Glomerular visceral epithelial cell (primary cell): ENCODE measurements at regions not wholly inside any gene's neighbourhood (a gene's known extent, or its start where the extent isn't known, plus 50 kb on each side); places are given as distances from the start of the nearest gene placed in this dataset.
"Not testable (repeated sequence)": the region's sequence is repeated elsewhere in the genome, so short reads cannot be mapped to it uniquely, and the experiment has no call there.

Experiments
- DNase-seq: peaks from one replicate; pipeline ENCODE4 v3.0.0-alpha.2; 2016; ENCODE audit errors: extremely low spot score

DNA sequence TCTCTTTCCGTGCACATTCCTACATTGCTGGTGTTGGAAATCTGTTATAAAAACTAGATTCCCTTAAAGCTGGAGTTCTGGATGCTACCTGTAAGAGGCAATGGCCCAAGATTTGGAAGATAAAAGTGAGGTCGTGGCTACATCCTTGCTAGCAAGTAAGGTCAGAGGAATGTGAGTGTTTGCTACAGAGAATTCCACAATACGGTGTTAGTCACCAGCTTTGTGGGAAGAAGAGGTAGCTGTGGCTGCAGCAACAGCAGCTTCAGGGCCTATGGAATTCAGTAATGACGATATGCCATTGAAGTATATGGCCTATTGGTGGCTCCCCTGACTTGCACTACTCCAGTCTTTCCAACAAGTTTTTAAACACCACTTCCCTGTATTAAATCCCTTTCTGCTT is 227.7 kb upstream of the TMEM260 start:
- DNase-seq = peak; percentile 73

DNA sequence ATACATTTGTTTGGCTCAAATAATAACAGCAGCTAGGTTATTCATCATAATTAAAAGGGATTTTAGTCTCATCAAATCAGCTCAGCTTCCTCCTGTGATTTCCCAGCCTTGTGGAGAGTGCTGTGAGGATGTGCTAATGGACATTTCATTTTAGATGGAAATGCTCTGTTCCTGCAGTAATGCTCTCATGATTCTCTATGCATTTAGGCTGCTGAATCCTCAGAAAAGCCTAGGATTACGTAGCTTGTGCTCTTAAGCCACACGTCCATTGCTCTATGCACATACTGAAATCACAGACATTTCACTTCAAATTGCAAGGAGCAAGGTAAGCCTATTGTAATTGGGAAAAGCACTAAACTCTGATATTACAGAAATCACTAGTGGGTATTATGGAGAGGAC is 226.6 kb upstream of the TMEM260 start:
- DNase-seq = no peak

DNA sequence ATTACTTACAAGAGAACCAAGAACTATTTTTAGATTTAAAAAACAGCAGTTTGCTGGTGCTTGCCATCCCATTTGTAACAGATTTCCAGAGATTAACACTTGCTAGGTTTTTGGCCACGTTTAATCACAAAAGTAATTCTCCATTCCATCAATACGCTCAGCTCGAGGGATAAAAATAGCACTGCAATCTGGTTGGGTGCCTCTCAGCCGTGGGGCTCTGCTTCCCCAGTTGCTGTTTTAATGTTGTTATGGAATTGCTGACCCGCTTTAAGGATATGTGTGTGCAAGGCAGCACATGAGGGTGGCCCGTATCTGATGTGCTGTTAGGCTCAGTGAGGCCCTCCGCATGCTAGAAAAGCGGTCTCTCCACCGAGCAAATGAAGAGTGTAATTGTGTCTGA is 222.2 kb upstream of the TMEM260 start:
- no peak for DNase-seq

DNA sequence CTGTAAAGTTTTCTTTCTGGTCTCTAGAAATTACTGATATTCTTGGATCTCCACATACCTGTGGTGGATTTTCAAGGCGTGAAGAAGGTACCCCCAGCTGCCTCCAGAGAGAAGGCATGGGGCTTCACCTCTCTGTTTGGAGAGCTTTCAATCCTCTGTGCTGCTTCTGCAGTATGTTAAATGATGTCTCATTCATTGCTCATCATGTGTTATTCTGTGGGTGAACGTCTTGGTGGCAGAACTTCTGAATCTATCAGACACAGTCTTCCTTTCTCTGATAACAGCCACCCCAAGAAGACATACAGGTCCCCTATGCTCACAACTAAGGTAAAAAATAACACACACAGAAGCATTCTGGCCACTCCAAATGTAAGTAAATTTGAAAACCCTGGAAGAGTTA is 221.3 kb upstream of the TMEM260 start:
- no peak for DNase-seq

DNA sequence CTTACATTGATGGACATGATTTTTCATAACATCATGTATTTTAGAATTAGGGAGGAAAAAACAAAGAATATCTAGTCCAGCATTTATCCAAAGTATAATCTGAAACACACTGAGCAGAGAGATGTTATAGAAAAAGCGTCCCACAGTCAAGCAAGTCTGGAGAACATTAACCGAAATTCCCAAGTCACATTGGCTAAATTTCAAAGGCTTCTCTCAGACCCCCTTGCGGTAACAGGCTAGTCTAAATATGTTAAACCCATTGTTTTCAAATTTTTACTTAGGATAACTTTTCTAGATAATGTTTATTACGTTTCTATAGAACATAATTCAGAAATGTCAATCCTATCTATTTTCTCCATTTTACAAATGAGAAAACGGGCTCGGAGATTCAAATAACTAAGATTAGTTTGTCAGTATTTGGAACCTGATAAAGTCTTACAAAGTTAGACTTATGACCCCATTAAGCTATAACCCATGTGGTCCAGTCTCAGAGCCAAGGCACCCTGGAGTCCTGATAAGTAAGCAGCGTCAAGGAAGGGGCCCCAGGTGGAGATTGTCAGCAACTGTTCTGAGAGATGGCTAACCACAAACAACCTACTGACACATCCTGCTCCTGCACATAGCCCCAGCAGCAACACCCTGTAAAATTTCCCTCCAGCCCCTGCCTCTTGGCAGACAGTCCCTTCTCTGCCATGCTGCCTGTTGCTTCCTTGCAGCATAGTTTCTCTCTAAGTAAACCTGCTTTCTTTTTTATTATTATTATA is 220.6 kb upstream of the TMEM260 start:
- no peak for DNase-seq

DNA sequence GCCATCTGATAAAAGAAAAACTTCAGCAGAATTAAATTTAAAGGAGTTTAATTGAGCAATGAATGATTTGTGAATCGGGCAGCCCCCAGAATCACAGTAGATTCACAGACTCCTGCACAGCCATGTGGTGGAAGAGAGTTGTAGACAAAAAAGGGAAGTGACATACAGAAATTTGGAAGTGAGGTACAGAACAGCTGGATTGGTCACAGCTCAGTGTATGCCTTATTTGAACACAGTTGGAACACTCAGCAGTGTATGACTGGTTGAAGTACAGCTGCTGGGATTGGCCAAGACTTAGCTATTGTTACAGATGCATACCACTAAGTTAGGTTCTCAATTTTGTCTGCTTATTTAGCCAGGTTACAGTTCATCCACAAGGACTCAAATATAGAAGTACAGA is 213.9 kb upstream of the TMEM260 start:
- not testable (repeated sequence) for DNase-seq

DNA sequence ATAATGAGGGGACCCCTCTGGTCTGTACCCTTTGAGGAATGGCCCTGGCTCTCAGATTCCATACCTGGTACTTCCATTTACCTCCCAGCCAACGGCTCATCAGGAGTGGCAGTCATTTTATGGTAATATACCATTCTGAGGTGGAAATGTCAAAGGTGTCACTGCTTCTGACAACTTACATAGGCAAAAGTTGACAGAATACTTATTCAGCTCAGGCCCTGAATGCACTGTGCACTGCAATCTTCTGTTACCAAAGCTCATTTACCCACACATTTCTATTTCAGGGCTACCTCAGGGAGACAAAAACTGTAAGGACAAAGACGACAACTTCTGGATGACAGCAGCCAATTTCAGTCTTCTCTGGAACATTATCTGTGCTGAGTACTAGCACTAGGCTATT is 212.2 kb upstream of the TMEM260 start:
- DNase-seq = no peak

DNA sequence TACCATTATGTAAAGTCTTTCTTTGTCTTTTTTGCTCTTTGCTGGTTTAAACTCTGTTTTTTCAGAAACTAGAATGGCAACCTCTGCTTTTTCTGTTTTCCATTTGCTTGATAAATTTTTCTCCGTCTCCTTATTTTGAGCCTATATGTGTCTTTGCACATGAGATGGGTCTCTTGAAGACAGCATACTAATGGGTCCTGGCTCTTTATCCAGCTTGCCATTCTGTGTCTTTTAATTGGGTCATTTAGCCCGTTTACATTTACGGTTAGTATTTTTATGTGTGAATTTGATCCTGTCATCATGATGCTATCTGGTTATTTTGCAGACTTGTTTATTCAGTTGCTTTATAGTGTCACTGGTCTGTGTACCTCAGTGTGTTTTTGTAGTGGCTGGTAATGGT is 207.9 kb upstream of the TMEM260 start:
- DNase-seq = no peak

DNA sequence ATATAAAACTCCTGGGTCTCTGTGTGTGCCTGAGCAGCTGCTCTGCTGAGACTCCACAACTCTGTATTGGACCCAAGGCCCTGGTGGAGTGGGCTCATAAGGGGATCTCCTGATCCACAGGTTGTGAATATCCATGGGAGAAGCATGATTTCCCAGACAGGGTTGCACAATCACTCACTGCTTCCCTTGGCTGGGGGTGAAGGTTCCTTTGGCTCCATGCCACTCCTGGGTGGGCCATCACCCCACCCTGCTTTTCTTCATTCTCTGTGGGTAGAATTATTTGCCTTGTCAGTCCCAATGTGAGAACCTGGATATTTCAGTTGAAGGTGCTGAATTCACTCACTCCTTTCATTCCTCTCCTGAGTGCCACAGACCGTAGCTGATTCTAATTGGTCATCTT is 205.2 kb upstream of the TMEM260 start:
- no peak for DNase-seq

DNA sequence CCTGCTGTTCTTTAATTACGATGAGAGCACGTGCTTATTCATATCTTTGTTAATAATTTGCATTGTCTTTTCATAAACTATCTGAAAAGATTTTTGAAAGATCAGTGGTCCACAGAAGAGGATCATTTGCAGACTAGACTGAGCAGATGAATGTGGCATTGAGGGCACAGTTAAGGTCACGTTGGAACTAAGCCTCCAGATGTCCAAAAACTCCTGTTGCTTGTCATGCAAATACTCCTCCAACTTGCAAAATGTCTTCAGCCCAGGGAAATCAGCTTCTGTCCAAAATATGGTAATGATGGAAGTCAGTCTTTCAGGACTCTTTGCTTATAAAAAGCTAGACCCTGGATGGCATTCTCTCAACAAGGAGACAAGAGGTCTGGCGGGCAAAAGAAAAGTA is 201.6 kb upstream of the TMEM260 start:
- no peak for DNase-seq

DNA sequence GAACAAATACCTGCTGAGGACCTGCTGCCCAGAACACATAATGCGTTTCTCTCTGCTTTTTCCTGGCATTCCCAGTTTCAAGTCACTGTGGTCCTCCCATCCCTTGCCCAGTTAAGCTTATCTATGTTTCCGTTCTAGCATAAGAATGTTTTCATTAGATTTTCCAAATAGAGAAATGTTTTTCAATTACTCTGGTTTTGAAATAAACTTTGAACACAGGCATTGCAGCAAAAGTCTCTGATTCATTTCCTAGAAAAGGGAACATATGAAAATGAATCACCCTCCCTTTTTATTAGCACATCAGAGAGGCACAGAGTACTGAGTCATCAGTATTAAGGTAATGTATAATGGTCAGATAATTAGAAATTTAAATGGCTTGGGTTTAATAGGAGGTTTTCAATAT is 201.1 kb upstream of the TMEM260 start:
- no peak for DNase-seq

DNA sequence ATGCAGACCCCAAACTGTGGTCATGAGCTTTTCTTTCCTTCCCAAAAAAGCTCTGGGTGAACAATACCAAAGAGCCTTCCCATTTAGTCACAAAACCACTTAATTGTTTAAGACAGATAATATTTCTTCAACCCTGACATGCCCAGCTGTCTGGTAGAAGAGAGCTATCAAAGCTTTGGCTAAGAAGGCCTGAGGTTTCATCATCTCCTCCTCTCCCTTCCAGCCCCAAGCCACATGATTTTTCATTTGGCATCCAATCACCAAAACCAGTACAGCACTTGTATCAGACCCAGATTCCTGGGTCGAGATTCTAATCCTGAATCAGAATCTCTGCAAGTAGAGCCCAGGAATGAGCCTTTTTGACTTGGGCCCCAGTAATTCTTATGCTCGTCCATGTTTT is 199.6 kb upstream of the TMEM260 start:
- no peak for DNase-seq

DNA sequence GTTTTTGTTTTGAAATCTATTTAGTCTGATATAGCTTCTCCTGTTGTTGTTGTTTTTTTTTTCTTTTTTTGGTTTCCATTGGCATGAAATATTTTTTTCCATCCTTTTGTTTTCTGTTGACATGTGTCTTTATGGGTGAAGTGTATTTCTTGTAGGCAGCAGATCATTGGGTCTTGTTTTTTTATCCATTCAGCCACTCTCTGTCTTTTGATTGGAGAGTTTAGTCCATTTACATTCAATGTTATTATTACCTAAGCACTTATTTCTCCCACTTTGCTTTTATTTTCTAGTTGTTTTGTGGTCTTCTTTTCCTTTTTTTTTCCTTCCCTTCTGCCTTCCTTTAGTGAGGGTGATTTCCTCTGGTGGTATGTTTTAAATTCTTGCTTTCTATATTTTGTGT is 193.6 kb upstream of the TMEM260 start:
- no peak for DNase-seq

DNA sequence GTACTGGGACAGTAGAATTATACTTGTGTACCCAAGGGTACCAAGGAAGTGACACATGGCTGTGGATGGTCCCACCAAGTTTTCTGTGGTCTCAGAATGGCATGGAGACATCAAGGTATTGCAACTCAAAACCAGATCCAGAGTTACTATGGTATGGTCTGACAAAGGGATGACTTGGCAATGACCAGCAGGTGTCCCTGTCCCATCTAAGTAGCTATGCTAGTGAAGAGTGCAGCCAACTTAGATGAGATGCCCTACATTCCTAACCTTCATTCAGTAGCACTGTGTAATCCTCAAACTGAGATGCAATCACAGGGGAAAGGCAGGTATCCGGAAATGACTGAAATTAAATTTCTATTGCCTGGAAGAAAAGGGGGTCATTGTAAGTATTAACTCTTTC is 188.7 kb upstream of the TMEM260 start:
- DNase-seq = no peak

DNA sequence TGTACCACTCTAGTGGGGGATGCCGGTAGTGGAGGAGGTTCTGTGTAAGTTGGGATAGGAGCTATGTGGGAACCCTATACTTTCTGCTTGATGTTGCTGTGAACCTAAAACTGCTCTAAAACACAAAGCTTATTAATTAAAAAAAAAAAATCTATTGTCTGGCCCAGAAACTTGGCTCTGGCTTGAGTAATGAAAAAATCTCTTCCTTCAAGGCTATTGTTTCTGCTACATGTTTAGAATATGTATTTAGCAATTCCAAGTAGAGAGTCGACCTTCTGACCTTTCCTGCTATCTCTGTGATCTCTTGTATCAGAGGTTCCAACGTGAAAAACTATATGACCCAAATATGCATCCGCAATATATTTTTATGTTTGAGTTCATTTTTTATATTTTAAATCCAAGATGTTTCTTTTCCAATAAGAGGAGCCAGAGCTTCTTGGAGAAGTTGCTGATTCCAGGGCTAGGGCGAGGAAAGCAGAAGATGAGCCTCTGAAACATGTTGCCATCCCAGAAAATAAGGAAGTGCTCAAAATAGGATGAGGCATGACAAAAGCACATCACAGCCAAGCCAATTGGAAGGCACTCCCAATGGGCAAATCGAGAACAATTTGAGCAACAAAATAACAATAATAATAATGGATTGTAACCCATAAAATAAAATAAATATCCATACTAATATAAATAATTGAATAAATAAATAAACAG is 184.6 kb upstream of the TMEM260 start:
- no peak for DNase-seq

DNA sequence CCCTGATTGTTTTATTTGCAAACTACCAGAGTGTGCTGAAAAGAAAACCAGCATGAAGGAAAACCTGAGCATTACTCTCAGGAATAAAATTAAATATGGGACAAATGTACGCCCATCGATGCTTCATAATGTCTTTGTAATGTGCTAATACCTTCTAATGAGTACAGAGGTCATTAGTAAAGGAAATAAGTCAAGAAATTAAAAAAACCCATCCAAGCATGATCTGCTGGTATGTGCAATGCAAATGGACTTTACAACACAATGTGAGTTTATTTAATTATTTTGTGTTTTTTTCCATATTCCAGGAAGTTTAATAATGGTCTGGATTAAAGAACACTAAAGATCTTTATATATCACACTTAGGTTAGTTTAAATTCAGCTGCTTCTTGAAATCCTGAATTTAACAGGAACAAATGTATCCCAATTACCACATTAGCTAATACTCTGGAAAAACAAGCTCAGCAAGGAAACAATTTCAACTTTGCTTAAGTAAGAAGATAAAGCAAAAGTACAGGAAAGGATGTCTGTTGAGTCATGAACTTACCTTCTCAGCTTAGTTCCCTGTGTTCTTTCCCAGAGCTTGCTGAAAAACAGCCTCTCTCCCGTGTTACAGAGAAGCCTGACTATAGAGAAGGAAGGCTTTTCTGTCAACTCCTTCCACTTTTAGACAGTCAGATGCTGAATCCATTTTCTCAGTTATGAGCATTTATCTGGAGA is 179.3 kb upstream of the TMEM260 start:
- DNase-seq = no peak

DNA sequence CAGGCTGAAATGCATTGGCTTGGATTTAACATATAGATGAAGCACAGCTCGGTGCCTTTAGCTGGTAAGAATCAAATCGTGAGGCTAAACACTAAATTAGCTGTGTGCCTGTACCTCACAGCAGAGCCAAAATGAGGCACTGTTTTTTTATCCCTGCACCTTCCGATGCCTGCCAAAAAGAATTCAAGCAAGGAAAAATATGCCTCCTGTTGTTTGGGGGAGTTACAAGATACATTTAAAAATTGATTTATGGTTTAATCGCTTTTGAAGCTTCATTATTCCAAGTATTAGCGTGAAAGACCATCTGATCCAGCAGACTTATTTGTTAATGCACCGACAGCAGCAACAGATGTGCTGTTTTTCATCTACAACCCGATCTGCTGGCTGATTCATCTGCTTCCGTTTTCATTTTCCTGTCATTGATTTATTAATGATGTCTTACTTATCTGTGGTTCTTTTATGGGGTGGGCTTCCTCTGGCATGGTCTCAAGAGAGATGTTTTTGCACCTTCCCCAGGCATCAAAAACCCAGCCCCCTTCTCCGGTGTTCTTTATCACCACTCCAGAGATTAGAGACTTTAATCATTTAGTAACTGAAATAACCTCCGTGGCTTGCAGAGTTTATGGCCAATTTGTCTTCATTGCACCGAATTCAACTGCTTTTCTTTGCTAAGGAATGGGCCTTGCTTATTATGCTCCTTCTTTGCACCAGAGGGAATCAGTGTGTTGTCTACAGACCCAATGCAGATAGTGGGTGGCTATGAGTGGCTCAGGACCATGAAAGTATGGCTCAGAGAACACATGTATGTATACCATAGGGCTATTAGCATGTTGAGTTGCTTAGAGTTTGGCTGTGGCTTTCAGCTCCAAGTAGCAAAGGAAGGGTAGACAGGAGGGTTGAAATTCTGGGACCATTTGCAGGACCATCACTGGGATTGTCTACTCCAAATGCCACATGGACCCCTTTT is 166.8 kb upstream of the TMEM260 start:
- no peak for DNase-seq

DNA sequence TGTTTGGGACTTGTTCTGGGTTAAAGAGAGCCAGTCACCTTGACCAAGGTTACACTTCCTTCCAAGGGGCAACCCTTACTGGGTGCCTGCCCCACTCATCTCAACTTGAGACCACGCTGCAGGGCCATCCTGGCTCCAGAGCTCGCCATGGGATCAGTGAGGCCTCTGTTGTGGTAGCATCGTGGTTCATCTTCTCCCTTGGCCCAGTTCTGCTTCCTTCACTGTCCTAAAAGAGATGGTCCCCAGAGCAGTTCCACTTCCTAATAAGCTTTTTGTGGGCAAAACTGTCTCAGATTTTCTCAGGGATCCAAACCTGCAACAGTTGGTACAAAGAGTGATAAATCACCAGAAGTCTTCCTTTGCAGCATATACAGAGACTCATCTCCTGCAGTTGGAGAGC is 165.9 kb upstream of the TMEM260 start:
- DNase-seq = no peak

DNA sequence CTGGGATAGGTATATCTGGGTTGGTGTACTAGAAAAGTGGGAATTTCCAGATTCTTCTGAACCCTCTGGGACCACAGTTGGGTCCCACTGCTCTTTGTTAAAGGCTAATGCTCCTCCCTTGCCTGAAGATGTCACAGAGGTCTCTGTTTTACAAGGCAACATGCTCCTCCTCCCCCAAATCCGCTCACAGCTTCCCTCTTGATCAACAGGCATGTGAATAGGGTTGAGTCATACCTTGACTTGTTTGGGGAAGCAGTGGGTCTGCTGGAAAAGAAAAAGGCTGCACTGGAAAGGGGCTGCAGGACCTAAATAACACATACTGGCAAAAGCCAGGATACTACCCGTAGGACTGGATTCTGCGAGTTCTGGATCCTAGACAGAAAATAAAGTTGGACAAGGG is 165.4 kb upstream of the TMEM260 start:
- DNase-seq = no peak

DNA sequence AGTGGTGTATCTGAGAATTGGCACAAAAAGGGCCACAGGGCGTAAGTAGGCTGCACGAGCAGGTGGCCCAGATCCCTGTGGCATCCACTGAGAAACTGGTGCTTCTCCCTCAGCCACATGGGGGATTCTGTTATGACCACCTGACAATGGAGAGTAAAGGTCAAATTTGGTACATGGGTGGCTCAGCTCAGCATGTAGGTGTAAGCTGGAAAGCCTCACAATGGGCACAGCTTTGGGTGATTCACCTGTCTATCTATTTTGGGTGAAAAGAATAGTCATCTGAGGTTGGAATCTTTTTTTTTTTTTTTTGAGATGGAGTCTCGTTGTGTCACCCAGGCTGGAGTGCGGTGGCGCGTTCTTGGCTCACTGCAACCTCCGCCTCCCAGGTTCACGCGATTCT is 163.4 kb upstream of the TMEM260 start:
- DNase-seq = no peak

DNA sequence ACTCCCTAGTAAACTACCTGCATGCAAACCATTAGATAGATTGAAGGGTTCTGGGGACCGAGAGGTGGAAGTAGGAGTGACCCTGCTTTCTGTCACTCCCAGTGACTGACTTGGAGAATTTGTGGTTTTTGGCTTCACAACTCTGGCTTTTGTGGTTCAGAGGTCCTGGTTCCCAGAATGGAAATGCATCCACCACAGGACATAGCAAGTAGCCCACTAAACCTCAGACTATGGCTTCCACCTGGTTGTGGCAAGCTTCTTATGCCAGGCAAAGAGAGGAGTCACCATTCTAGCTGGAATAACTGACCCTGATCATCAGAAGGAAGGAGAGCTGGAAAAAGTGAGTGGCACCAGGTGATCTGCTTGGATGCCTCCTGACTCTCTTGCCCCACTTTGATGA is 162.4 kb upstream of the TMEM260 start:
- peak; percentile 5 for DNase-seq

DNA sequence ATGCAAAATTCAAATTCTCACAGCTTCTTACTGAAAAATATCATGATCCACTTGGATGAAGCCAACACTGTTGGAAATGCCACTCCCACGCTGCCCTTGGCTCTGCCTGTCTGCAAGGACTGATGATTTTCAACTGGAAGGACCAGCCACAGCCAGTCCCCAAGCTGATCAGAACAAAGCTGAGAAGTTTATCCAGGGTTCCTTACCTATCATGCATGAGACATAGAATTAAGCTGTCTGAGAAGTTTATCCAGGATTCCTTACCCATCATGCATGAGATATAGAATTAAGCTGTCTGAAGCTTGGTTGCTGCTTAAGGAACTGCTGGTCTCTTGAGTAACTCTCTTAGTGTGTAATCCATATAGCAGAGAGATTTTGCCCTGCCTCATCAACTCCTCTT is 159.8 kb upstream of the TMEM260 start:
- no peak for DNase-seq
